Esophagus (tissue), 2 donors: ENCODE measurements at regions not wholly inside any gene's neighbourhood (a gene's known extent, or its start where the extent isn't known, plus 50 kb on each side); places are given as distances from the start of the nearest gene placed in this dataset.

Source experiments
- H3K27ac ChIP-seq, 2 donors: one replicate each; pipeline ENCODE4 v1.5.1; 2013; ENCODE audit warnings: low read depth in 2 of 2, mild to moderate bottlenecking in 2 of 2, inconsistent platforms in 1 of 2, low read length in 1 of 2, moderate library complexity in 1 of 2
- H3K27me3 ChIP-seq, 2 donors: one replicate each; pipeline ENCODE4 v1.6.1; 2013; ENCODE audit warnings: low read length in 2 of 2, control low read depth in 1 of 2, mild to moderate bottlenecking in 1 of 2; ENCODE audit not compliant: insufficient read depth in 2 of 2, control insufficient read depth in 1 of 2
- H3K36me3 ChIP-seq, 2 donors: one replicate each; pipeline ENCODE4 v1.6.1; 2013; ENCODE audit warnings: low read length in 1 of 2; ENCODE audit not compliant: control insufficient read depth in 2 of 2, insufficient read depth in 2 of 2
- H3K4me1 ChIP-seq, 2 donors: one replicate each; pipeline ENCODE4 v1.6.1; 2013; ENCODE audit warnings: low read length in 1 of 2; ENCODE audit not compliant: control insufficient read depth in 2 of 2, insufficient read depth in 2 of 2
- H3K4me3 ChIP-seq, 2 donors: one replicate each; pipeline ENCODE4 v1.5.1; 2013; ENCODE audit warnings: low read length in 2 of 2, mild to moderate bottlenecking in 2 of 2, low read depth in 1 of 2, moderate library complexity in 1 of 2
- H3K9me3 ChIP-seq, 2 donors: one replicate each; pipeline ENCODE4 v1.6.1; 2013; ENCODE audit warnings: mild to moderate bottlenecking in 2 of 2, low read depth in 1 of 2, low read length in 1 of 2, moderate library complexity in 1 of 2; ENCODE audit not compliant: control insufficient read depth in 2 of 2, insufficient read depth in 1 of 2
- WGBS, 2 donors: extraction: QIAGEN DNeasy Blood & Tissue Kit; methylation state at CpG; one replicate each; pipeline ENCODE4 v1.1.7; 2013; 5-methylcytosine and 5-hydroxymethylcytosine counted together
- donor health status: healthy with polysubstance abuse.
- donor health status: Bipolar disorder and iron deficiency.

DNA sequence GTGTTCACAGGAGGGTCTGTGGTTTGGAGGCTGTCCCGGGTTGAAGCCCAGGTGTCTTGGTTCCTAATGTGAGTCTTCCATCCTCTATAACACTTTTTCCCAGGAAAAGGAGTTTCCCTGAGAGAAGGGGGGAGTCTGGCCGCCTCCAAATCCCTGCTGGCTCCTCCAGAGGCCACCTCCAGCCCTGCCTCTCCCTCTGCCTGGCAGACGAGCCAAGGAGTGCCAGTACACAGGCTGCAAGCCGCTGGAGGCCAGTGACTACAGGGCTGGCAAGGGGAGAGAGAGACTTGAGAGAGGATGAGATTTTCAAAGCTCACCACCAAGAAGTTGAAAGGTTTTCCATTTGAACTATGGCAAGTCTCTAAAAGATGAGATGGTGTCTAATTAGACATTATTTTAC is 154.2 kb upstream of the ID2 start:
- Histone ChIP-seq H3K27me3 (no peaks in the 10 kb centered on the region), H3K27ac (no peak overlapping the region), H3K4me1 (peaks cover 0 to 14% of the 10 kb centered on the region in 2 donors), H3K36me3 (no peaks in the 10 kb centered on the region), H3K4me3 (no peak overlapping the region), H3K9me3 (peaks cover 3 to 5% of the 10 kb centered on the region in 2 donors)
- 56 to 58% methylated on average over 4 of the region's 4 CpGs for WGBS, 2 donors

DNA sequence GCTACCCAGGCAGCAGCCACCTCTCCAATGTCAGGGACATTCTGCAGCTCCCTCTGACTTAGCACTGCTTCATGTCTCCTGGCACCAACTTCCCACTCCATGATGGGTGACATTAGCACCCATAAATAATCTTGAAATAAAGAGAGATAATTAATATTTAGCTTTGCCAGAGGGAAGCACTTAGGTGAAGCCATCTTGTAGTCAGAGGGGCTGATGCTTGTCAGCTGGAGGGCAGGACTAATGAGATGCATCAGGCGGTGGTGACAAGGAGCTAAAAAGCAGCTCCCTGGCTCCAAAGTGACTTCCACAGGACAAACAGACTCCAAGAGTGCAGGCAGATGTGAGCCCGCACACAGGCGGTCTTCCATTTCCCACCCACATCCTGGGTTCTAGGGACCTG is 153.0 kb upstream of the ID2 start:
- no peaks in the 10 kb centered on the region for H3K27me3 ChIP-seq
- H3K4me1 ChIP-seq, result peaks cover 0 to 6% of the 10 kb centered on the region in 2 donors
- H3K4me3 ChIP-seq, result no peak overlapping the region
- peaks cover 3 to 5% of the 10 kb centered on the region in 2 donors for H3K9me3 ChIP-seq
- no peak overlapping the region for H3K27ac ChIP-seq
- H3K36me3 ChIP-seq, result no peaks in the 10 kb centered on the region
- WGBS, 2 donors, result 98% methylated on average over 3 of the region's 3 CpGs

DNA sequence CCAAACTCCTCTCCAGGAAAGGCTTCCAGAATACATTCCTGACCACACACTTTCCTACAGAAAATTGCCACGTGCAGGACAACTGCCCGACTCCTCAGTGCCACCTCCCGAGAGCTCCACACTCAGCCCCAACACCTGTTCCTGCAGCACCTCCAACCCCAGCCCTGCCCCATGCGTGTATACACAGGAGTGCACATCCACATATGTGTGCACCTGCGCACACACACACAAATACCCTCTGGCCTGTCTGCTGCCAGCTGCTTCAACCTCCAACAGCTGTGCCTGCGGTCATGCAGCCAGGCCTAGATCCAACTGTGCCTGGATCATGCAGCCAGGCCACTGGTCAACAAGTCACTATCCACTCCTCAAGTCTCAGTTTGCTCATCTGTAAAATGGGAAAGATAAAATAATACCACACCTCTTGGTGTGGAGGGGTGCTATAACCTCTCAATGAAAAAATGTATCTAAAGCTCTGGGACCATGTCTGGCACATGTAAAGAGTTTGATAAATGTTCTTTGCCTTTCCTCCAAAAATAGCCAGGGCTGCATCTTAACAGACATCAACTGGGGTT is 152.1 kb upstream of the ID2 start:
- WGBS, 2 donors, result 95 to 96% methylated on average over 6 of the region's 6 CpGs
- peaks cover 3 to 5% of the 10 kb centered on the region in 2 donors for H3K9me3 ChIP-seq
- H3K36me3 ChIP-seq, result no peaks in the 10 kb centered on the region
- H3K4me1 ChIP-seq, result peaks cover 0 to 12% of the 10 kb centered on the region in 2 donors
- no peak overlapping the region for H3K27ac ChIP-seq
- H3K4me3 ChIP-seq, result no peak overlapping the region
- no peaks in the 10 kb centered on the region for H3K27me3 ChIP-seq

DNA sequence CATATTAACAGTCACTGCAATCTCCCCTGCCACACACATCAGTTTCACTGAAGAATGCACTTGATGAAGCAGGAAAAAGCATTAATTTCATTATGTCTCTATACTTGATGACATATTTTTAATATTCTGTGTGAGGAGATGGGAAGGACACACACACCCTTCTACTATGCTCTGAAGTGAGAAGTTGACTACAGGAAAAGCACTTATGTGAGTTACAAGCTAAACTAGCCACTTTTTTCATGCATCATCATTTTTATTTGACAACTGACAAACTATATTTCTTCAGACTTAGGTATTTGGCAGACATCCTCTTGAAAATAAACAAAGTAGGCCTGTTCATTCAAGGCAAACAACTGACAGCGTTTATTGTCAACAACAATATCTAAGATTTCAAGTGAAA is 150.4 kb upstream of the ID2 start:
- 83 to 84% methylated on average over 1 of the region's 1 CpG for WGBS, 2 donors
- H3K27ac ChIP-seq, result no peak overlapping the region
- H3K4me3 ChIP-seq, result no peak overlapping the region
- no peaks in the 10 kb centered on the region for H3K36me3 ChIP-seq
- no peaks in the 10 kb centered on the region for H3K27me3 ChIP-seq
- H3K4me1 ChIP-seq, result peaks cover 0 to 28% of the 10 kb centered on the region in 2 donors
- peaks cover 3 to 5% of the 10 kb centered on the region in 2 donors for H3K9me3 ChIP-seq

DNA sequence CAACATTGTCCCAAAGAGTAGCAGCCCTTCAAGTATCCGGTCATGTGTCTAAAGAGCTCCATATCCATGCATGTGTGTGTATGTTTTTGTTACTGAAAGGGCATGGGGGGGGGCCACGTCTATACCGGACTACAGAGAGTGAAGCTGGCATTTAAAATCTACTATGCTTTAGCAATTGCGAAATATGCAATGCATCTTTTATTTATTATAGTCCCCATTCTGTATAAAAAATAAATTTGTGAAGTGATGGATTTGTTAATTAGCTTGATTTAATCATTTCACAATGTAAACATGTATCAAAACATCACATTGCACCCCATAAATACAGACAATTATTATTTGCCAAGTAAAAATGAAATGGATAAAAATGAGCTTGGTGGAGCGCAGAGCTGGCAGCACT is 149.4 kb upstream of the ID2 start:
- 82 to 86% methylated on average over 5 of the region's 5 CpGs for WGBS, 2 donors

DNA sequence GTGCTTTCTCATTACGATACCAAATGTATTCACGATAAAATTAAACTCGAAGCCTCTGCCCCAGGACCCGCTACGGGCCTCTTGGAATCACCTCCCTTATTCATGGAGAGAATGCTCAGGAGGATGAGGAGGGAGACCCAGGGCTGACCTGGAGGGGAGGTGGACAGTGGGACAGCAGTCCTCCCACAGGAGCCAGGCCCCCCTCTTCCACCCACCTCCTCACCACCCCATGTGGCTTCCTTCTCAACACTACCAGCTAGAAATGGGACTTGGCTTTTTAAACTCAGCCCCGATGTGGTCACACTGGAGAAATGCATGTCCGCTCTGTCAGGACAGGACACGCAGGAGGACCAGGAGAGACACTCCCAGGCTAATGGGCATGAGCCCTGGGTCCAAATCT is 147.9 kb upstream of the ID2 start:
- no peak overlapping the region for H3K4me3 ChIP-seq
- H3K36me3 ChIP-seq, result no peaks in the 10 kb centered on the region
- H3K27me3 ChIP-seq, result no peaks in the 10 kb centered on the region
- H3K9me3 ChIP-seq, result peaks cover 3 to 5% of the 10 kb centered on the region in 2 donors
- WGBS, 2 donors, result 95 to 97% methylated on average over 8 of the region's 8 CpGs
- H3K4me1 ChIP-seq, result peaks cover 0 to 31% of the 10 kb centered on the region in 2 donors
- peak overlapping the region in 1 of 2 donors; percentile 11 for H3K27ac ChIP-seq

More for the DNA sequence above, 149.4 kb upstream of the ID2 start:
- Histone ChIP-seq H3K4me3 (no peak overlapping the region), H3K4me1 (peaks cover 0 to 26% of the 10 kb centered on the region in 2 donors), H3K27ac (no peak overlapping the region), H3K36me3 (no peaks in the 10 kb centered on the region), H3K27me3 (no peaks in the 10 kb centered on the region), H3K9me3 (peaks cover 3 to 5% of the 10 kb centered on the region in 2 donors)

DNA sequence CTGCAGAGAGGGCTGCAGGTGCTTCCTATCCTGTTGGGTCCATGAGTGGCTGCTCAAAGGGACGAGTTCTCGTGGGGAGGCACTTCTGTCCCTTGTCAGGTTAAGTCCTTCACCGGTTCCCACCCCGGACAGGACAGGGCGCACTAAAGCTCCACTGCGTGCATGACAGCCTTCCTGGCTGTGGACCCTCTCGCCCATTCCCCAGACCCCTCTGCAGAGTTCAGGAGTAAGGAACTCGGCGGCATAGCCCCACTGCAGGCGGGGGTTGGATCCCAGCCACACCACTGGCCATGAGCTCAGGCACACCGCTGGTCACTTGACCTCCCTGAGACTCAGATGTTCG is 147.5 kb upstream of the ID2 start:
- Histone ChIP-seq H3K36me3 (no peaks in the 10 kb centered on the region), H3K27ac (peak overlapping the region in 1 of 2 donors; percentile 11), H3K27me3 (no peaks in the 10 kb centered on the region), H3K9me3 (peaks cover 3 to 5% of the 10 kb centered on the region in 2 donors), H3K4me3 (no peak overlapping the region), H3K4me1 (peaks cover 0 to 36% of the 10 kb centered on the region in 2 donors)
- WGBS, 2 donors, result 85 to 87% methylated on average over 12 of the region's 12 CpGs

DNA sequence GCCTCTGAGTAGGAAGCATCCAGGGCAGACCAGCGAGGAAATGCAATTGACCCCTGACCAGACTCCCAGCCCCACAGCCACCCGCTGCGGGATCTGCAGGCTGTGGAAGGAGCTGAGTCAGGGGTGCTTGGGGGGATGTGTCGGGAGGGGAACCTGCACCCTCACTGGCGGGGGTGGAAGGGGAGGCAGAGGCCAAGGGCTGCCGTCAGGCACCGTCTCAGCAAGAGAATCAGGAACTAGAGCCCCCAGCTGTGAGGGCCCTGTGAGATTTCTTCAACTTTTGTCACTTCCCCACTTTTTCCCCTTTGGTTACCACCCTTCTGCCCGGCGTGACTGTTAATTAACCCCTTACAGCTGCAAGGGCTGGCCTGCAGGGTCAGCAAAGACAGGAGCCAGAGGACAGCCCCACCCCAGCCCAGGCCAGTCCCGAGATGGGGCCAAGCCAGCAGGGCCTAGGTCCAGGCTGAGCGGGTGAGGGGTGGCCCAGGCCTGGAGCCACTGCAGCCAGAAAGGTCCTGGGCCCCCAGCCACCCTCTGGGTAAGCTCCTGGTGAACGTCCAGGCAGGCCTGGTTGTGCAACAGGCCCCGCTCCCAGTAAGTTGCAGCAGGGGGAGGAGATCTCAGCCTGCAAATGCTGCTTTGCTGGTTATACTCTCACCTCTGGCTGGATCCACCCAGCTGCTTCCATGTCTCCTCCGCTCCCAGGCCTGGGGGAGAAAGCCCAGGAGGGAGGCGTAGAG is 147.0 kb upstream of the ID2 start:
- WGBS, 2 donors, result 49 to 62% methylated on average over 15 of the region's 15 CpGs
- H3K4me1 ChIP-seq, result peaks cover 3 to 39% of the 10 kb centered on the region in 2 donors
- H3K36me3 ChIP-seq, result no peaks in the 10 kb centered on the region
- H3K27ac ChIP-seq, result peak overlapping the region; percentile 73 to 74
- H3K27me3 ChIP-seq, result no peaks in the 10 kb centered on the region
- peaks cover 3 to 5% of the 10 kb centered on the region in 2 donors for H3K9me3 ChIP-seq
- no peak overlapping the region for H3K4me3 ChIP-seq

DNA sequence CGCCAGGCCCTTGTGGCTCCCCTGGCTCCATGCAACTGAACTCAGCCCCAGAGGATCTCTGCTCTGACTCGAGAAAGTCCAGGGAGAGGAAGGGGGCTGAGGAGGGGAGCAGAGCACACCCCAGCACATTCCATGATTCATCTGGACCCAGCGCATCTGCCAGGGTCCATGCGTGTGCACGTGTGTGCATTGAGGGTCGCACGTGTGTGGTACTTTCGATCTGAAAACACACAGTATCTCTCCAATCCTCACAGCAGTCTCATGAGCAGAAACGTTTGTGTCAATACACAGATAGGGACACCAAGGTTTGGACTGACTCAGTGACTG is 146.4 kb upstream of the ID2 start:
- Histone ChIP-seq H3K9me3 (peaks cover 3 to 5% of the 10 kb centered on the region in 2 donors), H3K27ac (peak overlapping the region; percentile 73 to 74), H3K27me3 (no peaks in the 10 kb centered on the region), H3K4me3 (no peak overlapping the region), H3K4me1 (peaks cover 3 to 43% of the 10 kb centered on the region in 2 donors), H3K36me3 (no peaks in the 10 kb centered on the region)
- 40 to 57% methylated on average over 9 of the region's 9 CpGs for WGBS, 2 donors
